GM12891 (cell line): ENCODE measurements at regions not wholly inside any gene's neighbourhood (a gene's known extent, or its start where the extent isn't known, plus 50 kb on each side); places are given as distances from the start of the nearest gene placed in this dataset.
"Not testable (repeated sequence)": the region's sequence is repeated elsewhere in the genome, so short reads cannot be mapped to it uniquely, and the experiment has no call there.

Source experiments
- DNase-seq: peaks from one replicate; pipeline ENCODE4 v3.0.0; 2011; ENCODE audit warnings: low spot score; ENCODE audit not compliant: insufficient read length
- FAIRE-seq: peaks from 2 replicates; lab custom pipeline; 2011; peaks lifted over from hg19 to GRCh38; lab: Jason Lieb, UNC
- PAX5 ChIP-seq: IDR thresholded peaks from 2 replicates; pipeline ENCODE4 v1.6.1; 2011; ENCODE audit warnings: low read length, moderate library complexity, mild to moderate bottlenecking; ENCODE audit not compliant: insufficient read depth, severe bottlenecking
- POLR2A ChIP-seq: IDR thresholded peaks from 2 replicates; pipeline ENCODE4 v1.6.1; 2011; ENCODE audit warnings: low read depth, low read length, control low read depth
- POLR2AphosphoS5 ChIP-seq: IDR thresholded peaks from 2 replicates; pipeline ENCODE4 v1.6.1; 2011; ENCODE audit warnings: low read depth, low read length, control low read depth
- POU2F2 ChIP-seq: IDR thresholded peaks from 2 replicates; pipeline ENCODE4 v1.6.1; 2011; ENCODE audit warnings: low read depth, mild to moderate bottlenecking, control low read depth, low read length, moderate library complexity
- SPI1 ChIP-seq: IDR thresholded peaks from 2 replicates; pipeline ENCODE4 v1.6.1; 2011; ENCODE audit warnings: low read depth, low read length, control low read depth
- TAF1 ChIP-seq: IDR thresholded peaks from 2 replicates; pipeline ENCODE4 v1.6.1; 2011; ENCODE audit warnings: low read depth, low read length, control low read depth

- DNase-seq (no peak), FAIRE-seq (no peak)
- TF ChIP-seq POU2F2 (no peak), POLR2AphosphoS5 (no peak), POLR2A (no peak), PAX5 (no peak), SPI1 (no peak), TAF1 (no peak)
Measured at GRCh38 chr6:28632326-28632851, 106.7 kb downstream of the GPX5 start.

GRCh38 chr6:28633445-28634215 is 107.9 kb downstream of the GPX5 start:
- no peak for DNase-seq
- TF ChIP-seq TAF1 (no peak), POU2F2 (no peak), SPI1 (no peak), POLR2AphosphoS5 (no peak), PAX5 (no peak), POLR2A (no peak)
- no peak for FAIRE-seq

GRCh38 chr6:28634411-28634760 is 108.7 kb downstream of the GPX5 start:
- FAIRE-seq, result no peak
- no peak for TF ChIP-seq TAF1
- TF ChIP-seq POLR2A, result no peak
- TF ChIP-seq POLR2AphosphoS5, result no peak
- no peak for TF ChIP-seq SPI1
- no peak for TF ChIP-seq POU2F2
- no peak for TF ChIP-seq PAX5

GRCh38 chr6:28634761-28635546 is 109.3 kb downstream of the GPX5 start:
- FAIRE-seq (no peak), DNase-seq (no peak)

More at GRCh38 chr6:28634411-28634760, 108.7 kb downstream of the GPX5 start:
- no peak for DNase-seq

GRCh38 chr6:28635547-28636158 is 110.0 kb downstream of the GPX5 start:
- DNase-seq (no peak), FAIRE-seq (no peak)
- TF ChIP-seq SPI1 (no peak), POU2F2 (no peak), PAX5 (no peak), POLR2A (no peak), POLR2AphosphoS5 (no peak), TAF1 (no peak)

More at GRCh38 chr6:28634761-28635546, 109.3 kb downstream of the GPX5 start:
- no peak for TF ChIP-seq PAX5
- TF ChIP-seq POLR2AphosphoS5, result no peak
- TF ChIP-seq TAF1, result no peak
- no peak for TF ChIP-seq POLR2A
- no peak for TF ChIP-seq POU2F2
- no peak for TF ChIP-seq SPI1

- FAIRE-seq (no peak), DNase-seq (no peak)
- no peak for TF ChIP-seq POLR2A
- no peak for TF ChIP-seq TAF1
- TF ChIP-seq POU2F2, result no peak
- no peak for TF ChIP-seq SPI1
- TF ChIP-seq POLR2AphosphoS5, result no peak
- no peak for TF ChIP-seq PAX5
Measured at GRCh38 chr6:28638787-28639430, 113.2 kb downstream of the GPX5 start.

- FAIRE-seq, DNase-seq: not testable (repeated sequence)
Measured at GRCh38 chr6:28639445-28640290, 114.0 kb downstream of the GPX5 start.

GRCh38 chr6:28643017-28643740 is 117.5 kb downstream of the GPX5 start:
- no peak for TF ChIP-seq POLR2AphosphoS5
- no peak for TF ChIP-seq PAX5
- TF ChIP-seq POU2F2, result no peak
- TF ChIP-seq SPI1, result no peak
- TF ChIP-seq POLR2A, result no peak
- no peak for TF ChIP-seq TAF1
- DNase-seq, result no peak
- FAIRE-seq, result no peak

GRCh38 chr6:28646650-28647049 is 121.0 kb downstream of the GPX5 start:
- DNase-seq (no peak), FAIRE-seq (no peak)
- no peak for TF ChIP-seq POU2F2
- no peak for TF ChIP-seq PAX5
- no peak for TF ChIP-seq SPI1
